ENCODE measurements at regions not wholly inside any gene's neighbourhood (a gene's known extent, or its start where the extent isn't known, plus 50 kb on each side); places are given as distances from the start of the nearest gene placed in this dataset.

DNA sequence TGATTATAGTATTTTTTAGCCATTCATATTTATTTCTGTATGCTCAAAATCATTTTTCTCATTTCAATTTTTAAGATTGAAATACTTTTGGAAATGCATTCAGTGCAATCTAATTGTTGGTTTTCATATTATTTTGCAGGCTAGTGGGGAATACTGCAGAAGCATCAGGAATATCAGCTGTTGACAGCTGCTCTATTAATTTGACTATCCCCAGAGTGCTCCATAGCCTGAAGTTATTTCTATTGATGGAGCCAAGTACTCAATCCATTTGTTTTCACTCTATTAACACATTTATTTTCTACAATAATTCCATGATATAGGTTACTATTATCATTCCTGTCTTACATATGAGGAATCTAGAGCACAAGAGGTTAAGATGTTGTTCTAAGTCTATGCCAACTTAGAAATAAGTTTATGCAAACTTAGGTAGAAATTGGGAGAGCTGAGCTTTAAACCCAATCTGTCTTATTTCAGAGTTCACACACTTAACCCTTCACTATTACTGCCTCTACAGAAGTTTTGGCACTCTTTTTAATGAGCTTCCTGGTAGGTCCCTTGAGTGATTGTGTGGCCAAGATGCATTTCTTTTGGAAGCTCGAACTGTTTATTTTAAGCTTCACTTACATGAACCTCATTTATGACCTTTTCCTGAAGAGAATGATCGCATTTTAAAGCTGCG, 65.6 kb upstream of the PCDH18 start (continued):
- TF ChIP-seq PRDM6 (tag by site-specific recombination; IDR thresholded peaks at IDR 0.05) (peak; percentile 14; the same call in 1 of the 2 replicates), MZF1 (tag by site-specific recombination; IDR thresholded peaks at IDR 0.05; ENCODE audit: borderline replicate concordance) (no peak), ZNF843 (tag by site-specific recombination; IDR thresholded peaks at IDR 0.05) (peak; percentile 34; the same call in 1 of the 2 replicates), ZNF473 (tag by site-specific recombination; IDR thresholded peaks at IDR 0.05) (no peak), ZBTB44 (tag by site-specific recombination; IDR thresholded peaks at IDR 0.05) (peak; percentile 86), ZNF548 (tag by site-specific recombination; IDR thresholded peaks at IDR 0.05) (no peak), ZNF555 (tag by site-specific recombination; conservative IDR thresholded peaks at IDR 0.05) (no peak)
- TF ChIP-seq, protein P1, sequence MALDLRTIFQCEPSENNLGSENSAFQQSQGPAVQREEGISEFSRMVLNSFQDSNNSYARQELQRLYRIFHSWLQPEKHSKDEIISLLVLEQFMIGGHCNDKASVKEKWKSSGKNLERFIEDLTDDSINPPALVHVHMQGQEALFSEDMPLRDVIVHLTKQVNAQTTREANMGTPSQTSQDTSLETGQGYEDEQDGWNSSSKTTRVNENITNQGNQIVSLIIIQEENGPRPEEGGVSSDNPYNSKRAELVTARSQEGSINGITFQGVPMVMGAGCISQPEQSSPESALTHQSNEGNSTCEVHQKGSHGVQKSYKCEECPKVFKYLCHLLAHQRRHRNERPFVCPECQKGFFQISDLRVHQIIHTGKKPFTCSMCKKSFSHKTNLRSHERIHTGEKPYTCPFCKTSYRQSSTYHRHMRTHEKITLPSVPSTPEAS (tag by site-specific recombination; IDR thresholded peaks at IDR 0.05): no peak

DNA sequence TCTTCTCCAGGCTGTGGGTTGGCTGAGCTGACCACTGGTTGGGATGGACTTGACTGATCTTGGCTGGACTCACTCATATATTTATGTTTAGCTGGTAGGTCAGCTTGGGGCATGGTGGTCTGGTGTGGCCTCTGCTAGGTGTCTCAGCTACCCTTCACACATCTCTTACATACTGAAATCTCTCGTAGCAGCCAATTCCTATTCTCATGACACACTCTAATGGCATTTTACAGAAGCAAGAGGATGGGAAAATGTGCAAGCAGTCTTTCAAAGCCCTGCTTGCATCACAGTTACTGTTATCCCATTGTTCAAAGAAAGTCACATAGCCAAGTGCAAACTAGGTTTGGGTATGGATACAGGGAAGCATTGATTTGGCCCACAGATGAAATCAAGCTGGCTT, 55.5 kb upstream of the PCDH18 start:
- Histone ChIP-seq H3K9me3 (ENCODE audit: control insufficient read depth, insufficient read depth, low read depth, low read length) (no peaks in the 10 kb centered on the region), H3K27ac (ENCODE audit: extremely low read depth, low read depth, low read length) (no peak overlapping the region), H3K36me3 (ENCODE audit: control insufficient read depth in 2 of 2, insufficient read depth in 1 of 2, low read length in 2 of 2) (no peaks in the 10 kb centered on the region), H3K4me3 (ENCODE audit: low read depth, low read length) (no peak overlapping the region), H3K4me1 (ENCODE audit: control insufficient read depth, insufficient read depth, low read length) (no peaks in the 10 kb centered on the region)
- TF ChIP-seq ZFP41 (tag by site-specific recombination; IDR thresholded peaks at IDR 0.05; ENCODE audit: borderline replicate concordance) (no peak), ZNF521 (tag by site-specific recombination; IDR thresholded peaks at IDR 0.05) (no peak), ZBTB49 (tag by site-specific recombination; IDR thresholded peaks at IDR 0.05; ENCODE audit: low read depth) (no peak), BCL11B (tag by site-specific recombination; IDR thresholded peaks at IDR 0.05; ENCODE audit: low read depth) (no peak), ZNF266 (tag by site-specific recombination; IDR thresholded peaks at IDR 0.05; ENCODE audit: low read depth) (no peak)
- TF ChIP-seq, protein P2, sequence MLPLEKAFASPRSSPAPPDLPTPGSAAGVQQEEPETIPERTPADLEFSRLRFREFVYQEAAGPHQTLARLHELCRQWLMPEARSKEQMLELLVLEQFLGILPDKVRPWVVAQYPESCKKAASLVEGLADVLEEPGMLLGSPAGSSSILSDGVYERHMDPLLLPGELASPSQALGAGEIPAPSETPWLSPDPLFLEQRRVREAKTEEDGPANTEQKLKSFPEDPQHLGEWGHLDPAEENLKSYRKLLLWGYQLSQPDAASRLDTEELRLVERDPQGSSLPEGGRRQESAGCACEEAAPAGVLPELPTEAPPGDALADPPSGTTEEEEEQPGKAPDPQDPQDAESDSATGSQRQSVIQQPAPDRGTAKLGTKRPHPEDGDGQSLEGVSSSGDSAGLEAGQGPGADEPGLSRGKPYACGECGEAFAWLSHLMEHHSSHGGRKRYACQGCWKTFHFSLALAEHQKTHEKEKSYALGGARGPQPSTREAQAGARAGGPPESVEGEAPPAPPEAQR (tag by site-specific recombination; IDR thresholded peaks at IDR 0.05): no peak
- CTCF ChIA-PET: no interaction called here
- POLR2A ChIA-PET: no interaction called here

- no peak overlapping the region for H3K4me3 ChIP-seq (ENCODE audit: low read depth, low read length)
- TF ChIP-seq, protein P3, sequence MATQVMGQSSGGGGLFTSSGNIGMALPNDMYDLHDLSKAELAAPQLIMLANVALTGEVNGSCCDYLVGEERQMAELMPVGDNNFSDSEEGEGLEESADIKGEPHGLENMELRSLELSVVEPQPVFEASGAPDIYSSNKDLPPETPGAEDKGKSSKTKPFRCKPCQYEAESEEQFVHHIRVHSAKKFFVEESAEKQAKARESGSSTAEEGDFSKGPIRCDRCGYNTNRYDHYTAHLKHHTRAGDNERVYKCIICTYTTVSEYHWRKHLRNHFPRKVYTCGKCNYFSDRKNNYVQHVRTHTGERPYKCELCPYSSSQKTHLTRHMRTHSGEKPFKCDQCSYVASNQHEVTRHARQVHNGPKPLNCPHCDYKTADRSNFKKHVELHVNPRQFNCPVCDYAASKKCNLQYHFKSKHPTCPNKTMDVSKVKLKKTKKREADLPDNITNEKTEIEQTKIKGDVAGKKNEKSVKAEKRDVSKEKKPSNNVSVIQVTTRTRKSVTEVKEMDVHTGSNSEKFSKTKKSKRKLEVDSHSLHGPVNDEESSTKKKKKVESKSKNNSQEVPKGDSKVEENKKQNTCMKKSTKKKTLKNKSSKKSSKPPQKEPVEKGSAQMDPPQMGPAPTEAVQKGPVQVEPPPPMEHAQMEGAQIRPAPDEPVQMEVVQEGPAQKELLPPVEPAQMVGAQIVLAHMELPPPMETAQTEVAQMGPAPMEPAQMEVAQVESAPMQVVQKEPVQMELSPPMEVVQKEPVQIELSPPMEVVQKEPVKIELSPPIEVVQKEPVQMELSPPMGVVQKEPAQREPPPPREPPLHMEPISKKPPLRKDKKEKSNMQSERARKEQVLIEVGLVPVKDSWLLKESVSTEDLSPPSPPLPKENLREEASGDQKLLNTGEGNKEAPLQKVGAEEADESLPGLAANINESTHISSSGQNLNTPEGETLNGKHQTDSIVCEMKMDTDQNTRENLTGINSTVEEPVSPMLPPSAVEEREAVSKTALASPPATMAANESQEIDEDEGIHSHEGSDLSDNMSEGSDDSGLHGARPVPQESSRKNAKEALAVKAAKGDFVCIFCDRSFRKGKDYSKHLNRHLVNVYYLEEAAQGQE (tag by site-specific recombination; IDR thresholded peaks at IDR 0.05): no peak
- TF ChIP-seq ZNF155 (tag by site-specific recombination; IDR thresholded peaks at IDR 0.05) (no peak), KLF16 (tag by site-specific recombination; IDR thresholded peaks at IDR 0.05) (no peak), ZNF274 (IDR thresholded peaks at IDR 0.05; ENCODE audit: low read length) (no peak), ZNF274 (tag by site-specific recombination; IDR thresholded peaks at IDR 0.05; ENCODE audit: borderline replicate concordance) (no peak), ZNF350 (tag by site-specific recombination; IDR thresholded peaks at IDR 0.05) (no peak), ZNF175 (tag by site-specific recombination; IDR thresholded peaks at IDR 0.05) (no peak), ZBTB20 (tag by site-specific recombination; IDR thresholded peaks at IDR 0.05) (no peak)
Measured at GRCh38 chr4:137583671-137584070, 51.4 kb upstream of the PCDH18 start.

More at GRCh38 chr4:137583671-137584070, 51.4 kb upstream of the PCDH18 start:
- ChIA-PET POLR2A (no interaction called here), CTCF (no interaction called here)
- no peaks in the 10 kb centered on the region for H3K36me3 ChIP-seq (ENCODE audit: control insufficient read depth in 2 of 2, insufficient read depth in 1 of 2, low read length in 2 of 2)
- H3K9me3 ChIP-seq (ENCODE audit: control insufficient read depth, insufficient read depth, low read depth, low read length): no peaks in the 10 kb centered on the region
- H3K4me1 ChIP-seq (ENCODE audit: control insufficient read depth, insufficient read depth, low read length): no peaks in the 10 kb centered on the region
- no peak overlapping the region for H3K27ac ChIP-seq (ENCODE audit: extremely low read depth, low read depth, low read length)

Measured in HEK293 (cell line).